IMR-90 (cell line): ENCODE measurements at regions not wholly inside any gene's neighbourhood (a gene's known extent, or its start where the extent isn't known, plus 50 kb on each side); places are given as distances from the start of the nearest gene placed in this dataset.

Experiments used
- ATAC-seq: fragments of 200-7000 bp; cut with Tn5 transposase; 2 replicates; pipeline ENCODE4 v1.9.1; 2020; ENCODE audit warnings: low read depth, mild to moderate bottlenecking, moderate library complexity
- BruUV-seq: library from RNA; stranded (reverse); fragments of 400-500 nt; replicated peaks from 2 replicates; lab custom pipeline; 2021; lab: Mats Ljungman, UMichigan
- CTCF ChIA-PET: fragments of 300-600 bp; formaldehyde crosslinking; extraction: SDS; loops from one replicate; lab custom pipeline; 2021; ENCODE audit warnings: antibody characterized with exemption; lab: Yijun Ruan, JAX
- POLR2A ChIA-PET: fragments of 300-600 bp; sonication (Branson Sonifier 250); formaldehyde crosslinking; loops from one replicate; lab custom pipeline; 2022; ENCODE audit warnings: antibody characterized with exemption; ENCODE audit not compliant: unreplicated experiment; lab: Charles Lee
- DNase-seq: peaks from one replicate; pipeline ENCODE4 v3.0.0; 2013
- H2AFZ ChIP-seq: replicated peaks from 2 replicates; pipeline ENCODE3; 2013; ENCODE audit warnings: low read length, mild to moderate bottlenecking; ENCODE audit not compliant: poor library complexity
- H2AK5ac ChIP-seq: 2 replicates; pipeline ENCODE4 v1.6.1; 2013; ENCODE audit warnings: low read depth, low read length, inconsistent platforms
- H2AK9ac ChIP-seq: replicated peaks from 2 replicates; pipeline ENCODE3; 2013; ENCODE audit warnings: mild to moderate bottlenecking, low read depth, low read length, moderate library complexity; ENCODE audit not compliant: poor library complexity
- H2BK120ac ChIP-seq: 2 replicates; pipeline ENCODE4 v1.6.1; 2013; ENCODE audit warnings: low read depth, low read length, inconsistent platforms
- H2BK15ac ChIP-seq: 3 replicates; pipeline ENCODE4 v1.6.1; 2013; ENCODE audit warnings: low read depth, low read length, inconsistent platforms
- H2BK20ac ChIP-seq: 2 replicates; pipeline ENCODE4 v1.6.1; 2013; ENCODE audit warnings: low read depth, mild to moderate bottlenecking, inconsistent platforms, low read length, moderate library complexity
- H2BK5ac ChIP-seq: 2 replicates; pipeline ENCODE4 v1.6.1; 2013; ENCODE audit warnings: mild to moderate bottlenecking, low read depth, low read length, inconsistent platforms; ENCODE audit not compliant: poor library complexity, severe bottlenecking
- H3K14ac ChIP-seq: replicated peaks from 2 replicates; pipeline ENCODE4 v1.6.1; 2013; ENCODE audit warnings: low read depth, low read length, inconsistent platforms
- H3K18ac ChIP-seq: 2 replicates; pipeline ENCODE4 v1.6.1; 2013; ENCODE audit warnings: low read depth, low read length, control low read depth
- H3K23ac ChIP-seq: 2 replicates; pipeline ENCODE4 v1.6.1; 2013; ENCODE audit warnings: low read depth, low read length, inconsistent platforms
- H3K27ac ChIP-seq: 2 replicates; pipeline ENCODE4 v1.5.1; 2013; ENCODE audit warnings: mild to moderate bottlenecking, control low read depth, low read length; ENCODE audit not compliant: insufficient read depth
- H3K27me3 ChIP-seq: 2 replicates; pipeline ENCODE4 v1.6.1; 2013; ENCODE audit warnings: low read length; ENCODE audit not compliant: control insufficient read depth, insufficient read depth
- H3K36me3 ChIP-seq: 2 replicates; pipeline ENCODE4 v1.6.1; 2013; ENCODE audit warnings: low read length, mixed read lengths; ENCODE audit not compliant: control insufficient read depth, insufficient read depth
- H3K4ac ChIP-seq: 2 replicates; pipeline ENCODE4 v1.6.1; 2013; ENCODE audit warnings: low read depth, low read length, inconsistent platforms
- H3K4me1 ChIP-seq: 2 replicates; pipeline ENCODE4 v1.6.1; 2013; ENCODE audit warnings: low read length, mixed read lengths; ENCODE audit not compliant: control insufficient read depth, insufficient read depth
- H3K4me2 ChIP-seq: 2 replicates; pipeline ENCODE4 v1.6.1; 2013; ENCODE audit warnings: low read depth, mild to moderate bottlenecking, control low read depth, low read length, moderate library complexity
- H3K4me3 ChIP-seq: 2 replicates; pipeline ENCODE4 v1.5.1; 2013; ENCODE audit warnings: low read depth, mild to moderate bottlenecking, control low read depth, low read length, moderate library complexity; ENCODE audit not compliant: insufficient read depth
- H3K56ac ChIP-seq: 2 replicates; pipeline ENCODE4 v1.6.1; 2013; ENCODE audit warnings: low read length, inconsistent platforms; ENCODE audit not compliant: insufficient read depth; ENCODE audit errors: extremely low read depth
- H3K79me1 ChIP-seq, 2 experiments: 2 replicates each; pipeline ENCODE4 v1.6.1; 2013; ENCODE audit warnings: low read length in 2 of 2, inconsistent platforms in 1 of 2, low read depth in 1 of 2
- H3K9ac ChIP-seq: 2 replicates; pipeline ENCODE4 v1.6.1; 2013; ENCODE audit warnings: low read depth, low read length, control low read depth
- H3K9me1 ChIP-seq: 2 replicates; pipeline ENCODE4 v1.6.1; 2013; ENCODE audit warnings: low read length, inconsistent platforms; ENCODE audit not compliant: insufficient read depth
- H3K9me3 ChIP-seq: 2 replicates; pipeline ENCODE4 v1.6.1; 2013; ENCODE audit warnings: low read length; ENCODE audit not compliant: control insufficient read depth, insufficient read depth
- H4K20me1 ChIP-seq: 2 replicates; pipeline ENCODE4 v1.6.1; 2013; ENCODE audit warnings: low read length, inconsistent platforms; ENCODE audit not compliant: insufficient read depth
- H4K5ac ChIP-seq: 2 replicates; pipeline ENCODE4 v1.6.1; 2013; ENCODE audit warnings: mild to moderate bottlenecking, low read depth, low read length, control low read depth
- H4K8ac ChIP-seq, 2 experiments: 2 replicates each; pipeline ENCODE4 v1.6.1; 2013; ENCODE audit warnings: low read depth in 2 of 2, low read length in 2 of 2, control low read depth in 1 of 2, inconsistent platforms in 1 of 2
- H4K91ac ChIP-seq: 2 replicates; pipeline ENCODE4 v1.6.1; 2013; ENCODE audit warnings: low read depth, low read length, inconsistent platforms; ENCODE audit not compliant: insufficient read depth
- BHLHE40 ChIP-seq: fragments of 150-350 bp; IDR thresholded peaks from 2 replicates; pipeline ENCODE4 v1.6.1; 2016; ENCODE audit warnings: mild to moderate bottlenecking, low read depth, low read length
- CEBPB ChIP-seq: IDR thresholded peaks from 2 replicates; pipeline ENCODE4 v1.6.1; 2012; ENCODE audit warnings: low read depth, low read length, improper control_type of control experiment
- FOS ChIP-seq: fragments of 150-350 bp; IDR thresholded peaks from 2 replicates; pipeline ENCODE4 v1.6.1; 2016; ENCODE audit warnings: low read depth, low read length
- MXI1 ChIP-seq: IDR thresholded peaks from 2 replicates; pipeline ENCODE4 v1.6.1; 2012; ENCODE audit warnings: low read depth, mild to moderate bottlenecking, low read length, moderate library complexity, borderline replicate concordance
- NFE2L2 ChIP-seq: fragments of 150-350 bp; IDR thresholded peaks from 2 replicates; pipeline ENCODE4 v1.6.1; 2016; ENCODE audit warnings: low read depth, mild to moderate bottlenecking, low read length
- POLR2A ChIP-seq: IDR thresholded peaks from 2 replicates; pipeline ENCODE4 v1.6.1; 2012; ENCODE audit warnings: mild to moderate bottlenecking, low read depth, low read length
- RAD21 ChIP-seq: IDR thresholded peaks from 2 replicates; pipeline ENCODE4 v1.6.1; 2012; ENCODE audit warnings: low read length, improper control_type of control experiment
- RCOR1 ChIP-seq: IDR thresholded peaks from 2 replicates; pipeline ENCODE4 v1.6.1; 2012; ENCODE audit warnings: mild to moderate bottlenecking, low read length, improper control_type of control experiment; ENCODE audit not compliant: insufficient replicate concordance
- SMC3 ChIP-seq: fragments of 150-350 bp; IDR thresholded peaks from 2 replicates; pipeline ENCODE4 v1.6.1; 2016; ENCODE audit warnings: low read depth, mild to moderate bottlenecking, antibody characterized with exemption, low read length, moderate library complexity
- USF2 ChIP-seq: fragments of 150-350 bp; IDR thresholded peaks from 2 replicates; pipeline ENCODE4 v1.6.1; 2017; ENCODE audit warnings: mild to moderate bottlenecking, antibody characterized with exemption, low read length, low read depth
- WGBS, 2 experiments: methylation state at CpG; one replicate each; pipeline versions ENCODE4 v1.1.5 to v1.1.7; 2013; ENCODE audit warnings: missing lambda C conversion rate in 2 of 2; ENCODE audit not compliant: insufficient read length in 1 of 2; ENCODE audit errors: extremely low coverage in 2 of 2; 5-methylcytosine and 5-hydroxymethylcytosine counted together
- dilution Hi-C: fragments of 300-500 bp; cut with HindIII; formaldehyde crosslinking; loops from one replicate; pipeline ENCODE4 v1.14.3; 2018; ENCODE audit warnings: low sequenced_read_pairs; ENCODE audit not compliant: unreplicated experiment
- in situ Hi-C: fragments of 300-500 bp; cut with MboI; formaldehyde crosslinking; loops from 3 replicates; pipeline ENCODE4 v1.14.3; 2019; ENCODE audit warnings: low sequenced_read_pairs, inconsistent platforms, mixed read lengths
- intact Hi-C: fragments of 100-400 bp; cut with micrococcal nuclease; formaldehyde crosslinking; loops from 2 replicates; pipeline ENCODE4 v1.10.0; 2022

GRCh38 chr2:12587729-12588522 is 128.8 kb upstream of the TRIB2 start:
- DNase-seq (peak; percentile 96), ATAC-seq (peak; percentile 100)
- H3K23ac ChIP-seq, result no peak overlapping the region
- H4K8ac ChIP-seq, result peak overlapping the region in 1 of 2 experiments; percentile 84
- H2BK20ac ChIP-seq, result peak overlapping the region; percentile 93
- no peaks in the 10 kb centered on the region for H3K79me1 ChIP-seq
- CTCF ChIA-PET, result interaction anchor here (1.0 kb wide), 1 partner anchor 19 kb away, joined by 3 read pairs; no protein-coding TSS in a partner anchor
- H3K27ac ChIP-seq, result peak overlapping the region; percentile 31; the same call in 1 of the 2 replicates
- H2AK9ac ChIP-seq, result no peak overlapping the region
- H3K4me1 ChIP-seq, result peaks cover 2% of the 10 kb centered on the region; the same call in 1 of the 2 replicates
- no peak overlapping the region for H2BK15ac ChIP-seq
- peak overlapping the region; percentile 38; the same call in 1 of the 2 replicates for H3K9ac ChIP-seq
- no peaks in the 10 kb centered on the region for H3K9me1 ChIP-seq
- H4K5ac ChIP-seq, result no peak overlapping the region
- no peak overlapping the region for H2AK5ac ChIP-seq
- no peaks in the 10 kb centered on the region for H3K36me3 ChIP-seq
- peak overlapping the region; percentile 31; the same call in 1 of the 2 replicates for H3K4me2 ChIP-seq
- TF ChIP-seq MXI1 (no peak), BHLHE40 (peak; percentile 37; the same call in 1 of the 2 replicates), NFE2L2 (no peak), CEBPB (peak; percentile 90), SMC3 (peak; percentile 28; the same call in 1 of the 2 replicates), RCOR1 (peak; percentile 21), RAD21 (peak; percentile 34), USF2 (no peak), POLR2A (no peak), FOS (peak; percentile 89)
- peak overlapping the region; percentile 68; the same call in 1 of the 2 replicates for H3K14ac ChIP-seq
- POLR2A ChIA-PET, result no interaction called here
- dilution Hi-C loops (no loop called here), intact Hi-C loops (loop anchor here (10.0 kb wide), 1 partner anchor 117 kb away; no protein-coding TSS in a partner anchor), in situ Hi-C loops (no loop called here)
- BruUV-seq, result no TSS peak
- no CpG with 5 or more reads among the region's 4 CpGs for WGBS, 2 experiments
- no peaks in the 10 kb centered on the region for H3K9me3 ChIP-seq
- no peak overlapping the region for H3K18ac ChIP-seq
- peak overlapping the region; percentile 65 for H4K91ac ChIP-seq
- H3K27me3 ChIP-seq, result no peaks in the 10 kb centered on the region
- peak overlapping the region; percentile 73 for H2AFZ ChIP-seq
- H2BK120ac ChIP-seq, result peak overlapping the region; percentile 93
- peak overlapping the region; percentile 64; the same call in 1 of the 2 replicates for H3K56ac ChIP-seq
- H2BK5ac ChIP-seq, result peak overlapping the region; percentile 85
- no peaks in the 10 kb centered on the region for H4K20me1 ChIP-seq
- no peak overlapping the region for H3K4me3 ChIP-seq
- peak overlapping the region; percentile 60; the same call in 1 of the 2 replicates for H3K4ac ChIP-seq
